ENCODE measurements at regions not wholly inside any gene's neighbourhood (a gene's known extent, or its start where the extent isn't known, plus 50 kb on each side); places are given as distances from the start of the nearest gene placed in this dataset.

DNA sequence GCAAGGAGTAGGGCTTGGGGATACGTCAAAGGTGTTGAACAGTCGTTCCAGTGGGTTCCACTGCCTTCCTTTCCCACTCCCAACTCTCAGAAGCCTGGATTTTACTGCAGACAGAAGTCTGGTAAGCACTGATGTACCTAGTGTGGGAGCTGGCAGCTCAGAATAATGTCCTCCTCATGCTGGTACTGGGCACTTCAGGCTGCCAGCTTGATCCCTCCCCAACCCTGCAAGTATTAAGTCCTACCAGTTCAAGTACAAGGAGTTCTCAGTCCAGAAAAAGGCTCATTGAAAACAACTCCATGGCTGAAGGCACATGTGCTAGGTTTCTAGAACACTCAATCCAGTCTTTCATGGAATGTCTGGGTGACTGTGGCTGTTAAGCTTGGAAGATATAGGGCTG lies 304.3 kb downstream of the NUAK1 start:
- Mint-ChIP-seq H3K9me3 (no peaks in the 10 kb centered on the region), H3K27me3 (no peaks in the 10 kb centered on the region), H3K36me3 (no peaks in the 10 kb centered on the region), H3K4me3 (no peak overlapping the region), H3K4me1 (no peaks in the 10 kb centered on the region), H3K27ac (no peak overlapping the region)

DNA sequence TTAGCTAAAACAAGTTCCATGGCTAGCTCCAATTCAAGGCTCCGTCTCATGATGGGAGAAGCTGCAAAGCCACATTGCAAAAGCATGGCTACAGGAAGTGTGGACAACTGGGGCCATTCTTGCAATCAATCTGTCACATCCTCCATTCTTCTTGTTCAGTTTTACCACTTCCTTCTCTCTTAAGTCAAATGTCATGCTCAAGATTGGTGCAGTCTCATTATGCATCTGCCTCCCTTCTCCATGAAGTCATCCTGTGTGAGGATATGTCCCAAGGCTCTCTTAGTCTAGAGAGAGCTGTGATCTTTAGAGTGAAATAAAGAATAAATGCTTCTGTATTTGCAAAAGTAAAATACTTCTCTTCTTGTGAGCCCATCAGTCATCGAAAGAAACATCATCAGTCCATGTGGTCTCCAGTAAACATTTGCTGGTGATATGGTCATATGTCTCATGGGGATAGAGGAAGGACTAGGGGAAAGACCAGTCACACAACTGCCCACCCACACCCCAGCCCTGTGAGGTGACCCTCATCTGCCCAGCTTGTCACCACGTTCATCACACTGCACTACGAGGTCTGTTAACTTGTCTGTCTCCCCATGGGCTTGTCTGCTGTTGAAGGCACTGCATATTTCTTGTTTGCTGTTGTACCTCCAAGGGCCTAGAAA lies 303.0 kb downstream of the NUAK1 start:
- no peaks in the 10 kb centered on the region for H3K9me3 Mint-ChIP-seq

DNA sequence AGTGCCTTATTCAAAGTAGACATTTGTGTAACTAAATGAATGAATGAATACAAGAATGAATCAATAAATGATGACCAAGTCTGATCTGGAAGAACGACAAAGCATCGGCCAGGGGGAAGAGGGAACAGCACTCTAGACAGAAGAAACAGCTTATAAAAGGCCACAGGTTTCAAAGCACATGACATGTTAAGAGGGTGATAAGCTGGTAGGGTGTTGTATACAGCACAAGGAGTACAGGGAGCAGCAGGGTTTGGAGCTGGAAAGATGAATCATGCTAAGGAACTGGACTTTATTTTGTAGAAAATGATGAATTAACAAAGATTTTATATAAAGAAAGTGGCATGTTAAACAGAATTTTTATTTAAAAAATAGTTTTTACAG lies 302.5 kb downstream of the NUAK1 start:
- Mint-ChIP-seq H3K27me3 (no peaks in the 10 kb centered on the region), H3K9me3 (no peaks in the 10 kb centered on the region)

More for the DNA sequence above, 303.0 kb downstream of the NUAK1 start:
- H3K36me3 Mint-ChIP-seq, result no peaks in the 10 kb centered on the region
- no peak overlapping the region for H3K4me3 Mint-ChIP-seq
- no peaks in the 10 kb centered on the region for H3K4me1 Mint-ChIP-seq
- H3K27ac Mint-ChIP-seq, result no peak overlapping the region
- no peaks in the 10 kb centered on the region for H3K27me3 Mint-ChIP-seq

DNA sequence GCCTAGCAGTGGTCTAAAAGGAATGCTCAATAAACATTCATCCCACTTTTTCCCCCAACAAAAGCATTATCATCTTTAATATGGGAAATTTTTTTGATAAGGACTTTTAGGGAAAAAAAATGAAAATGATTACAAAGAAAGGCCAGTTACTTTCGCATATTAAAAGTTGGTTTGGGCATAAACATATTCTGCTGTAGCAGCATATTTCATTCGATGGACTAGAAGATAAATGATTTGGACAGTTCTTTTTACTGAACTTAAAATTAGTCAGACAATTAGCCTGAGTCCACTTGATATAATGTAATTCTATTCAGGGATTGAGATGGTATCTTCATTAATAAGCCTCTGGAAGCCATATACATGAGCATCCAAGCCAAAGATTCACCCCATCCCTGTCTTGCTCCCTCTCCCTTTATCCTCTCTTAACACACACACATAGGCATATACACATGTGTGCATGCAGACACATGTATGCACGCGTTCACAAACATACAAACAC lies 299.1 kb downstream of the NUAK1 start:
- Mint-ChIP-seq H3K36me3 (no peaks in the 10 kb centered on the region), H3K27me3 (no peaks in the 10 kb centered on the region), H3K27ac (no peak overlapping the region), H3K4me3 (no peak overlapping the region), H3K4me1 (no peaks in the 10 kb centered on the region), H3K9me3 (no peaks in the 10 kb centered on the region)

More for the DNA sequence above, 302.5 kb downstream of the NUAK1 start:
- Mint-ChIP-seq H3K4me3 (no peak overlapping the region), H3K27ac (no peak overlapping the region), H3K36me3 (no peaks in the 10 kb centered on the region), H3K4me1 (no peaks in the 10 kb centered on the region)

DNA sequence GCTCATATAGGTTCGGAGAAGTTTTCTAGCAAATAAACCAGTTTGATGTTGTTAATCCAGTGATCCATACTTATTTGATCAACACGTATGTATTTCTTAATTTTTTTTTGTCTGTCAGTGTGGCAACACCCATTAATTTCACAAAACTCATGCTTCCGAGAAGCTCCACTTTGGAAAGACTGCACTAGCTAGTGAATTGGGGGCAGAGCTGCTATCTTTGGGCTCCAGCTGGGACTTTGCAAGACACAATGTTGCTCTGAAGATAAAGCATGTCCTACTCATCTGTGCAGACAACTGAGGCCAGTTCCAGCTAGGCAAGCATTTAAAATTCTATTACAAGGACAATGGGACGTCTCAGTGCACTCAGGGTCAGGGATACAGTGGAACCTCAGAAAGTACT lies 298.4 kb downstream of the NUAK1 start:
- Mint-ChIP-seq H3K36me3 (no peaks in the 10 kb centered on the region), H3K27me3 (no peaks in the 10 kb centered on the region), H3K27ac (no peak overlapping the region), H3K4me1 (no peaks in the 10 kb centered on the region), H3K4me3 (no peak overlapping the region), H3K9me3 (no peaks in the 10 kb centered on the region)

DNA sequence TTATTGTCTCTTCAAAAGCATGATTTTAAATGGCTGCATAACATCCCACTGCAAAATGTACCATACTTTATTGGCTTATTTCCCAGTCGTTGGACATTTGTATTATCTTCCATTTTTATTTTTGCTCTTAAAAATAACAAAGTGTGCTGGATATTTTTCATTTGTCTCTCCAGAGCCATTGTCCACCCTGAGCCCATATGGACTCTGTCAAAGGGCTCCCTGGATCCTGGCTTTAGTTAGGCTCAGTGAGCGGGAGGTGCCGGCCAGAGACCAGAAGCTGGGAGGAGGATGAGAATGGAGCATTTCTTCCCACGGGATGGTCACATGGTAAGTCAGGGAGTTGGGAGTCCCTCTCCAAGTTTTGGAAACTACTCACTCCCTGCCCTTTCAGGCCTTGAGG lies 296.9 kb downstream of the NUAK1 start:
- H3K27me3 Mint-ChIP-seq, result no peaks in the 10 kb centered on the region
- H3K27ac Mint-ChIP-seq, result no peak overlapping the region
- H3K4me1 Mint-ChIP-seq, result no peaks in the 10 kb centered on the region
- H3K4me3 Mint-ChIP-seq, result no peak overlapping the region
- no peaks in the 10 kb centered on the region for H3K9me3 Mint-ChIP-seq
- H3K36me3 Mint-ChIP-seq, result no peaks in the 10 kb centered on the region

DNA sequence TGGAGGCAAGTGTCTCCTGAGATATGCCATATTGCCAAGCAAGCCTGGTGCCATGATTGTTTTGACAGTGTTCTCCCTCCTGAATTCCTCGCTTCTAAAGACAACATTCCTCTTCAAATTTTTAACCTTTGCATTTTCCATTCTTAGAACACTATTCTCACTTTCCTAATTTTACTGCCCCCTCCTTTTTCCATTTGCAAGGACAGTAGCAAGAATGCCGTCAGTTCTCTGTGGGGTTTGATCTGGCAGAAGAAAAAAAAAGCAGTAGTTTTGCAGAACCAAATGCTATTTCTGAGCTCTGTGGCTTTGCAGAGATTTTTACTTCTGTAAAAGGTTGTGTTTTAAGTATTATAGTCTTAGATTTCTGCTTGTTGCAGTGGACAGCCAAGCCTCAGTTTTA lies 295.2 kb downstream of the NUAK1 start:
- Mint-ChIP-seq H3K27ac (no peak overlapping the region), H3K9me3 (no peaks in the 10 kb centered on the region), H3K4me1 (no peaks in the 10 kb centered on the region), H3K4me3 (no peak overlapping the region), H3K36me3 (no peaks in the 10 kb centered on the region), H3K27me3 (no peaks in the 10 kb centered on the region)

DNA sequence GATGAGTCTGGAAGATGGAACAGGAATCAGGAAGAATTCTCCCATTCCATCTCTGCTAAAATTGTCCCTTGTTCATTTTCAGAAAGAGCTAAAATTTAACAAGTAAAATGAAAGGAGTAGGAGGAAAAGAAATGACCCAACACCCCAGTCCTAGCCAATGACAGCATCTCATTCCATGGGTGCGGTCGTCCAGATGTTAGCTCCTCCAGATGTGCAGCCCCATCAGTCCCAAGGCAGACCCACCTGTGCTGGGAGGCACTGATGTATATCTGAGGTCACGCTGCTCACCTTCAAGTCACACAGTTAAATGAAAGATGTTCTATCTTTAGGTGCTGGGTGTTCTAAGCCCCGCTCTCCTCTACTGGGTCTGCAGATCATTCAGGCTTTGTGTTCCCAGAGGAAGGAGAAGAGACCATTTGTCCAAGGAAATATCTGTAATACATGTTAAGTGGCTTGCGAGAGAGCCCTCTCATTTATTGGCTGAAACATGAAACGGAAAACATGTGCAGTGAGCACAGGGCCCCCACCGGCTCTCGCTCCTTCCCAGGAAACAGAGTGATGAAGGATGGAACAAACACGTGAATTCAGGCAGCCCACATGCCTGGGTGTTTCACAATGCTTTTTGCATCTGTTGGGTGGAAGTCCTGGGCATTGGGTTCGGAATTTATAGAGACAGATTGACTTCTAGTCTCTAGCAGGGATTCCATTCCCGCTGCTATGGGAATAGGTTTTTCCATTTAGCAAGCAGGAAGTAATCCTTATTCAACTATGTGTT lies 294.6 kb downstream of the NUAK1 start:
- no peaks in the 10 kb centered on the region for H3K4me1 Mint-ChIP-seq
- H3K27ac Mint-ChIP-seq, result no peak overlapping the region
- H3K9me3 Mint-ChIP-seq, result no peaks in the 10 kb centered on the region
- no peak overlapping the region for H3K4me3 Mint-ChIP-seq
- no peaks in the 10 kb centered on the region for H3K36me3 Mint-ChIP-seq
- no peaks in the 10 kb centered on the region for H3K27me3 Mint-ChIP-seq

DNA sequence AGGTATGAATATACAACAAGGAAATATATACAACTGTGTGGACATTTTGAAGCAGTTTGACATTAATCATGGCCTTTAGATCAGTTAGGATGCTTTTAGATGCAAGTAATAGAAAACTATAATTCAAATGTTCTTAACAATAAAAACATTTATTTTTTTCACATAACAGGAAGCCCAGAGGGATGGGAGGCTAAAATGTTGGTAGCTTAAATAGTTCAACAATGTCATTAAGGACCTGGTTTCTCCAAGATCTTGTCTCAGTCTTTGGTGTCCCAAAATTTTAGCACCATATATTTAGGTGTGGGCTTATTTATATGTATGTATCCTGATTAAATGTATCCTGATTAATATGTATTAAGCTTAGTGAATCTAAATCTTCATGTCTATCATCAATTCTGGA lies 292.4 kb downstream of the NUAK1 start:
- H3K36me3 Mint-ChIP-seq, result no peaks in the 10 kb centered on the region
- peaks cover 2% of the 10 kb centered on the region for H3K27me3 Mint-ChIP-seq

DNA sequence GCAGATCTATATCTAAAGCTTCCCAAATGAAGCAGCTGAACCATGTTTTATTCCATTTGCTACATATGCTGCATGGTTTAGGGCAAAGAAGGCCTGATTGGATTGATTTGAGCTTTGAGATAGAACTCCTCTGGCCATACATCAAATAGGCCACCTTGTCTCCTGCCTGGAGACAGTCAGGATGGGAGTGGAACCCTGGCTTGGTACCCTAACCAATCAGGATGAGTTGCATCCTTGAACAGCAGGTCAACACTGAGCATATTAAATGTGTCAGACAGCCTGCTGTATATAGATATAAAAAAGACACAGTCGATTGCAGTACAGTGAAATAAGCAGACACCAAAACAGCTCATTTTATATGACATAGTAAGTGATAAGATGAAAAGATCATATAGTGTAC lies 291.7 kb downstream of the NUAK1 start:
- H3K4me3 Mint-ChIP-seq, result no peak overlapping the region
- no peaks in the 10 kb centered on the region for H3K36me3 Mint-ChIP-seq
- no peaks in the 10 kb centered on the region for H3K4me1 Mint-ChIP-seq
- peaks cover 2% of the 10 kb centered on the region for H3K27me3 Mint-ChIP-seq
- no peak overlapping the region for H3K27ac Mint-ChIP-seq
- H3K9me3 Mint-ChIP-seq, result no peaks in the 10 kb centered on the region

More for the DNA sequence above, 292.4 kb downstream of the NUAK1 start:
- no peaks in the 10 kb centered on the region for H3K4me1 Mint-ChIP-seq
- no peak overlapping the region for H3K27ac Mint-ChIP-seq
- H3K4me3 Mint-ChIP-seq, result no peak overlapping the region
- H3K9me3 Mint-ChIP-seq, result no peaks in the 10 kb centered on the region

DNA sequence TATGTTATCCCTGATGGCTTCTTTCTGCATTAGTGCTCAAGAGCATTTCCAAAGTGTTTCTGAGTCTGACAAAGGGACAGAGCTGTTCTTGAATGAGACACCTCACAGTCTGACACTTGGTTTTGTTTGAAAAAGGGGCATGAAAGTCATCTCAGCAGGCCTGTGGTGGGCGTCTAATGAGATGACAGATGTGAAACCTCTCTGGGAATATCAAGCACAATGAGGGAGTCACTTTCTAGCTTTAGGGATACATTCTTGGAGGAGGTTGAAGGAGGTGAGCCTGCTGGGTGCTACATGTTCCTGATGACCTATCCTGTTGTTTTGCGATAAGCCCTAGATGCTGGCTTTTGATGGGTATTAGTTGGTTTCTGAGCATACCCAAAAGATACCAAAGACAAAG lies 290.5 kb downstream of the NUAK1 start:
- no peaks in the 10 kb centered on the region for H3K36me3 Mint-ChIP-seq
- H3K4me1 Mint-ChIP-seq, result no peaks in the 10 kb centered on the region
- no peak overlapping the region for H3K4me3 Mint-ChIP-seq
- no peaks in the 10 kb centered on the region for H3K9me3 Mint-ChIP-seq
- H3K27ac Mint-ChIP-seq, result no peak overlapping the region
- H3K27me3 Mint-ChIP-seq, result peaks cover 2% of the 10 kb centered on the region

DNA sequence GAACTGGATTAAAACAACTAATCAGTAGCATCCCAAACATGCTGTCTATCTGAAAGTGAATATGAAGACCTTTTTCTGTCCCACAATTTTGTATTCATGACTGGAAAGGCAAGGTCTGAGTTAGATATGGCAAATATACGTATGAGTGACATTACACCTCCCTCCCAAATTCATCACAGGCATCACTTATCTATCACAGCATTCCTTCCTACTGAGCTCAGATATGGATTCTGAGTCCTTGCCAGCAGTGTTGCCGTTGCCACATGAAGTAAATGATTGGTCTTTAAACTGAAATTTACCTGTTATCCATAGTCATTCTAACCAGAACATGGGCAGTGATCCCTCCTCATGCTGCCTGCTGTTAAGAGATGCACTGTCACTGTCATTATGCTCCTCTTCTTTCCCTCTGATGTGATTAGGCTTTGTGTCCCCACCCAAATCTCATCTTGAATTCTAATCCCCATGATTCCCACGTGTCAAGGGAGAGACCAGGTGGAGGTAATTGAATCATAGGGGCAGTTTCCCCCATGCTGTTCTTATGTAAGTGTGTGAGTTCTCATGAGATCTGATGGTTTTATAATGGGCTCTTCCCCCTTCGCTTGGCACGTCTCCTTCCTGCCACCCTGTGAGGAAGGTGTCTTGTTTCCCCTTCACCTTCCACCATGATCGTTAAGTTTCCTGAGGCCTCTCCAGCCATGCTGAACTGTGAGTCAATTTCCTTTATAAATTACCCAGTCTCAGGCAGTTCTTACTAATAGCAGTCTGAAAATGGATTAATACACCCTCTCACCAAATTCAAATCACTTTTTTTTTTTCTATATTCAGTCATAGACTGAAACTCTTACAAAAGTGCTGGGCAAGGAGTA lies 288.4 kb downstream of the NUAK1 start:
- Mint-ChIP-seq H3K9me3 (no peaks in the 10 kb centered on the region), H3K27ac (no peak overlapping the region), H3K36me3 (no peaks in the 10 kb centered on the region), H3K4me3 (no peak overlapping the region), H3K4me1 (no peaks in the 10 kb centered on the region), H3K27me3 (peaks cover 2% of the 10 kb centered on the region)

DNA sequence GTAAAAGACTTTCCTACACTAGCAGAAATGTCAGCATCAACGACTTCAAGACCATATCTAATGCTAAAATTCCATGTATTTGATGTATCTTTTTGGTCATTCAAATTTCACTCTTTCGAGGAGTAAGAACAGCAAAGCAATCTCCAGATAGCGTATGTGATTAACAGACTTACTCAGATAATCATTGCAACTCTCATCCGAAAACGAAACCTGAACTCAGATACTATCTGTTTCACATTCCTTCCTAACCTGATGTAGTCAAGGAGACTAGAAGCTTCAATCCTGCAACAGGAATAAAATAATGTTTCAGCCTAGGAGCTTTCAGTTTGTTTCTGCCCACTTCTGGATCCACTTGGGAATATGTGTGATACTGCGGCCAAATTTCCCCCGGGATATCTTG lies 286.3 kb downstream of the NUAK1 start:
- Mint-ChIP-seq H3K4me1 (no peaks in the 10 kb centered on the region), H3K36me3 (no peaks in the 10 kb centered on the region), H3K27ac (no peak overlapping the region), H3K27me3 (peaks cover 2% of the 10 kb centered on the region), H3K9me3 (no peaks in the 10 kb centered on the region), H3K4me3 (no peak overlapping the region)

DNA sequence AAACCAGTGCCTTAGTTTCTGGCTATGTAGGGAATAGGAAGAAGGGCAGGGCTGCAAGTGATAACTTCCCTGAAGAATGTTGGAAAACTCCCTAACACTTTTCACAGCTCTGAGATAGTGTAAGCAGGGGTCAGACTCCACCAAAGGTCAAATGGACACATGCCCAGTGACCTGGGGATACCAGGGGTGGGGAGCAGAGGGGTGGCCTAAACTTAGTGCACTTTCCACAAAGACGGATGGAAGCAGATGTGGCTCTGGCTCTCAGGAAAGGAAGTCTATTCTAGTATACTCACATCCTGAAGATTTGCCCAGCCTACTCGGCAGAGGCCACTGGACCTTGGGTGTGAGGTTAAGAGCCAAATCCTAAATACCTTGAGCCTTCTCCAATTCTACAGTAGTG lies 285.8 kb downstream of the NUAK1 start:
- Mint-ChIP-seq H3K36me3 (no peaks in the 10 kb centered on the region), H3K4me1 (no peaks in the 10 kb centered on the region)

DNA sequence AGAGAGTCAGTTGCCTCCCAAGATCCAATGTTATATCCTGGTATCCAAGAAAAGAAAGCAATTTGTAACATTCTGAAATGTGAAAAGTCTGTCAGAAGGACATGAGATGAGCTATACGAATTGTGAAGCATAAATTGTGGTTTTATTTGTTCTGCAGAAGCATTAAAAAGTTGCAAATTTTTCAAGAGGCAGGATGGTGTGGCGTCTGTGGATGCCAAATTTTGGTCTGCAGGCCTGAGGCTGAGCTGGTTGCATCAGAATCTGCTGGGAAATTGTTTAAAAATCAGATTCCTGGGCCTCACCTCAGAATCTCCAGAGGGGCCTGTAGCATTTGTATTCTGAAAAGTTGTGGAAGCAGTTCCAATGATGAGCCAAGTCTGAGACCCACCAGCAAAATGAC lies 284.7 kb downstream of the NUAK1 start:
- peaks cover 2% of the 10 kb centered on the region for H3K27me3 Mint-ChIP-seq
- H3K4me3 Mint-ChIP-seq, result no peak overlapping the region
- H3K4me1 Mint-ChIP-seq, result no peaks in the 10 kb centered on the region
- no peaks in the 10 kb centered on the region for H3K9me3 Mint-ChIP-seq
- H3K36me3 Mint-ChIP-seq, result no peaks in the 10 kb centered on the region
- H3K27ac Mint-ChIP-seq, result no peak overlapping the region

More for the DNA sequence above, 285.8 kb downstream of the NUAK1 start:
- no peak overlapping the region for H3K4me3 Mint-ChIP-seq
- peaks cover 2% of the 10 kb centered on the region for H3K27me3 Mint-ChIP-seq
- no peak overlapping the region for H3K27ac Mint-ChIP-seq
- no peaks in the 10 kb centered on the region for H3K9me3 Mint-ChIP-seq
